ENCODE measurements at regions not wholly inside any gene's neighbourhood (a gene's known extent, or its start where the extent isn't known, plus 50 kb on each side); places are given as distances from the start of the nearest gene placed in this dataset.

GRCh38 chr12:3975652-3976051, 102.5 kb upstream of the PARP11 start:
- no peaks in the 10 kb centered on the region for H3K36me3 ChIP-seq (ENCODE audit: control insufficient read depth in 3 of 3, insufficient read depth in 3 of 3, low read length in 3 of 3)
- H3K27ac ChIP-seq (ENCODE audit: low read depth, low read length), result no peak overlapping the region
- H3K4me3 ChIP-seq (ENCODE audit: low read length in 3 of 3), result no peak overlapping the region
- H3K9me3 ChIP-seq (ENCODE audit: control insufficient read depth in 3 of 3, low read length in 3 of 3), result no peaks in the 10 kb centered on the region
- peaks cover 0 to 5% (median 3%) of the 10 kb centered on the region in 3 donors for H3K27me3 ChIP-seq (ENCODE audit: control insufficient read depth in 3 of 3, insufficient read depth in 3 of 3, low read length in 3 of 3)
- no peaks in the 10 kb centered on the region for H3K4me1 ChIP-seq (ENCODE audit: control insufficient read depth in 3 of 3, insufficient read depth in 3 of 3, low read length in 3 of 3)
- no peak overlapping the region for H3K9ac ChIP-seq (ENCODE audit: low read depth in 1 of 3, low read length in 3 of 3)

GRCh38 chr12:3974883-3975282, 101.7 kb upstream of the PARP11 start:
- H3K9ac ChIP-seq (ENCODE audit: low read depth in 1 of 3, low read length in 3 of 3), result no peak overlapping the region
- H3K27ac ChIP-seq (ENCODE audit: low read depth, low read length), result no peak overlapping the region

GRCh38 chr12:3973973-3974644, 100.9 kb upstream of the PARP11 start:
- H3K27ac ChIP-seq (ENCODE audit: low read depth, low read length), result no peak overlapping the region
- H3K4me1 ChIP-seq (ENCODE audit: control insufficient read depth in 3 of 3, insufficient read depth in 3 of 3, low read length in 3 of 3), result no peaks in the 10 kb centered on the region
- no peaks in the 10 kb centered on the region for H3K36me3 ChIP-seq (ENCODE audit: control insufficient read depth in 3 of 3, insufficient read depth in 3 of 3, low read length in 3 of 3)
- H3K4me3 ChIP-seq (ENCODE audit: low read length in 3 of 3), result no peak overlapping the region
- H3K27me3 ChIP-seq (ENCODE audit: control insufficient read depth in 3 of 3, insufficient read depth in 3 of 3, low read length in 3 of 3), result peaks cover 0 to 5% (median 4%) of the 10 kb centered on the region in 3 donors
- no peaks in the 10 kb centered on the region for H3K9me3 ChIP-seq (ENCODE audit: control insufficient read depth in 3 of 3, low read length in 3 of 3)
- no peak overlapping the region for H3K9ac ChIP-seq (ENCODE audit: low read depth in 1 of 3, low read length in 3 of 3)

More at GRCh38 chr12:3974883-3975282, 101.7 kb upstream of the PARP11 start:
- peaks cover 0 to 5% (median 4%) of the 10 kb centered on the region in 3 donors for H3K27me3 ChIP-seq (ENCODE audit: control insufficient read depth in 3 of 3, insufficient read depth in 3 of 3, low read length in 3 of 3)
- no peak overlapping the region for H3K4me3 ChIP-seq (ENCODE audit: low read length in 3 of 3)
- no peaks in the 10 kb centered on the region for H3K4me1 ChIP-seq (ENCODE audit: control insufficient read depth in 3 of 3, insufficient read depth in 3 of 3, low read length in 3 of 3)
- no peaks in the 10 kb centered on the region for H3K9me3 ChIP-seq (ENCODE audit: control insufficient read depth in 3 of 3, low read length in 3 of 3)
- no peaks in the 10 kb centered on the region for H3K36me3 ChIP-seq (ENCODE audit: control insufficient read depth in 3 of 3, insufficient read depth in 3 of 3, low read length in 3 of 3)

GRCh38 chr12:3973269-3973884, 100.2 kb upstream of the PARP11 start:
- H3K4me3 ChIP-seq (ENCODE audit: low read length in 3 of 3), result no peak overlapping the region
- no peak overlapping the region for H3K9ac ChIP-seq (ENCODE audit: low read depth in 1 of 3, low read length in 3 of 3)
- peaks cover 0 to 7% (median 2%) of the 10 kb centered on the region in 3 donors for H3K27me3 ChIP-seq (ENCODE audit: control insufficient read depth in 3 of 3, insufficient read depth in 3 of 3, low read length in 3 of 3)
- H3K4me1 ChIP-seq (ENCODE audit: control insufficient read depth in 3 of 3, insufficient read depth in 3 of 3, low read length in 3 of 3), result no peaks in the 10 kb centered on the region
- H3K36me3 ChIP-seq (ENCODE audit: control insufficient read depth in 3 of 3, insufficient read depth in 3 of 3, low read length in 3 of 3), result no peaks in the 10 kb centered on the region
- no peak overlapping the region for H3K27ac ChIP-seq (ENCODE audit: low read depth, low read length)
- H3K9me3 ChIP-seq (ENCODE audit: control insufficient read depth in 3 of 3, low read length in 3 of 3), result no peaks in the 10 kb centered on the region

- Histone ChIP-seq H3K9ac (ENCODE audit: low read depth in 1 of 3, low read length in 3 of 3) (no peak overlapping the region), H3K27me3 (ENCODE audit: control insufficient read depth in 3 of 3, insufficient read depth in 3 of 3, low read length in 3 of 3) (peaks cover 0 to 7% (median 2%) of the 10 kb centered on the region in 3 donors), H3K4me1 (ENCODE audit: control insufficient read depth in 3 of 3, insufficient read depth in 3 of 3, low read length in 3 of 3) (no peaks in the 10 kb centered on the region), H3K4me3 (ENCODE audit: low read length in 3 of 3) (no peak overlapping the region), H3K27ac (ENCODE audit: low read depth, low read length) (no peak overlapping the region), H3K9me3 (ENCODE audit: control insufficient read depth in 3 of 3, low read length in 3 of 3) (no peaks in the 10 kb centered on the region), H3K36me3 (ENCODE audit: control insufficient read depth in 3 of 3, insufficient read depth in 3 of 3, low read length in 3 of 3) (no peaks in the 10 kb centered on the region)
Observed at GRCh38 chr12:3972576-3972975, 99.4 kb upstream of the PARP11 start.

GRCh38 chr12:3968523-3968922, 95.3 kb upstream of the PARP11 start:
- Histone ChIP-seq H3K9me3 (ENCODE audit: control insufficient read depth in 3 of 3, low read length in 3 of 3) (no peaks in the 10 kb centered on the region), H3K4me3 (ENCODE audit: low read length in 3 of 3) (no peak overlapping the region), H3K9ac (ENCODE audit: low read depth in 1 of 3, low read length in 3 of 3) (no peak overlapping the region), H3K27me3 (ENCODE audit: control insufficient read depth in 3 of 3, insufficient read depth in 3 of 3, low read length in 3 of 3) (peaks cover 7 to 9% (median 8%) of the 10 kb centered on the region in 3 donors), H3K4me1 (ENCODE audit: control insufficient read depth in 3 of 3, insufficient read depth in 3 of 3, low read length in 3 of 3) (no peaks in the 10 kb centered on the region), H3K27ac (ENCODE audit: low read depth, low read length) (no peak overlapping the region), H3K36me3 (ENCODE audit: control insufficient read depth in 3 of 3, insufficient read depth in 3 of 3, low read length in 3 of 3) (no peaks in the 10 kb centered on the region)

GRCh38 chr12:3967556-3968160, 94.5 kb upstream of the PARP11 start:
- H3K27me3 ChIP-seq (ENCODE audit: control insufficient read depth in 3 of 3, insufficient read depth in 3 of 3, low read length in 3 of 3), result peaks cover 7 to 15% (median 9%) of the 10 kb centered on the region in 3 donors
- H3K27ac ChIP-seq (ENCODE audit: low read depth, low read length), result no peak overlapping the region
- H3K9ac ChIP-seq (ENCODE audit: low read depth in 1 of 3, low read length in 3 of 3), result no peak overlapping the region
- H3K4me1 ChIP-seq (ENCODE audit: control insufficient read depth in 3 of 3, insufficient read depth in 3 of 3, low read length in 3 of 3), result no peaks in the 10 kb centered on the region
- no peak overlapping the region for H3K4me3 ChIP-seq (ENCODE audit: low read length in 3 of 3)
- no peaks in the 10 kb centered on the region for H3K36me3 ChIP-seq (ENCODE audit: control insufficient read depth in 3 of 3, insufficient read depth in 3 of 3, low read length in 3 of 3)
- no peaks in the 10 kb centered on the region for H3K9me3 ChIP-seq (ENCODE audit: control insufficient read depth in 3 of 3, low read length in 3 of 3)

- H3K4me1 ChIP-seq (ENCODE audit: control insufficient read depth in 3 of 3, insufficient read depth in 3 of 3, low read length in 3 of 3), result no peaks in the 10 kb centered on the region
- H3K9me3 ChIP-seq (ENCODE audit: control insufficient read depth in 3 of 3, low read length in 3 of 3), result no peaks in the 10 kb centered on the region
- no peaks in the 10 kb centered on the region for H3K36me3 ChIP-seq (ENCODE audit: control insufficient read depth in 3 of 3, insufficient read depth in 3 of 3, low read length in 3 of 3)
- peaks cover 7 to 16% (median 9%) of the 10 kb centered on the region in 3 donors for H3K27me3 ChIP-seq (ENCODE audit: control insufficient read depth in 3 of 3, insufficient read depth in 3 of 3, low read length in 3 of 3)
- no peak overlapping the region for H3K27ac ChIP-seq (ENCODE audit: low read depth, low read length)
- no peak overlapping the region for H3K4me3 ChIP-seq (ENCODE audit: low read length in 3 of 3)
- H3K9ac ChIP-seq (ENCODE audit: low read depth in 1 of 3, low read length in 3 of 3), result no peak overlapping the region
Observed at GRCh38 chr12:3966376-3966775, 93.2 kb upstream of the PARP11 start.

GRCh38 chr12:3965046-3965445, 91.8 kb upstream of the PARP11 start:
- Histone ChIP-seq H3K4me3 (ENCODE audit: low read length in 3 of 3) (no peak overlapping the region), H3K9me3 (ENCODE audit: control insufficient read depth in 3 of 3, low read length in 3 of 3) (no peaks in the 10 kb centered on the region), H3K27ac (ENCODE audit: low read depth, low read length) (no peak overlapping the region), H3K27me3 (ENCODE audit: control insufficient read depth in 3 of 3, insufficient read depth in 3 of 3, low read length in 3 of 3) (peaks cover 2 to 18% (median 9%) of the 10 kb centered on the region in 3 donors), H3K36me3 (ENCODE audit: control insufficient read depth in 3 of 3, insufficient read depth in 3 of 3, low read length in 3 of 3) (no peaks in the 10 kb centered on the region), H3K9ac (ENCODE audit: low read depth in 1 of 3, low read length in 3 of 3) (no peak overlapping the region), H3K4me1 (ENCODE audit: control insufficient read depth in 3 of 3, insufficient read depth in 3 of 3, low read length in 3 of 3) (no peaks in the 10 kb centered on the region)

- Histone ChIP-seq H3K9ac (ENCODE audit: low read depth in 1 of 3, low read length in 3 of 3) (no peak overlapping the region), H3K36me3 (ENCODE audit: control insufficient read depth in 3 of 3, insufficient read depth in 3 of 3, low read length in 3 of 3) (no peaks in the 10 kb centered on the region), H3K27ac (ENCODE audit: low read depth, low read length) (no peak overlapping the region), H3K27me3 (ENCODE audit: control insufficient read depth in 3 of 3, insufficient read depth in 3 of 3, low read length in 3 of 3) (peaks cover 2 to 18% (median 9%) of the 10 kb centered on the region in 3 donors), H3K9me3 (ENCODE audit: control insufficient read depth in 3 of 3, low read length in 3 of 3) (no peaks in the 10 kb centered on the region), H3K4me3 (ENCODE audit: low read length in 3 of 3) (no peak overlapping the region), H3K4me1 (ENCODE audit: control insufficient read depth in 3 of 3, insufficient read depth in 3 of 3, low read length in 3 of 3) (no peaks in the 10 kb centered on the region)
Observed at GRCh38 chr12:3964439-3964838, 91.2 kb upstream of the PARP11 start.

All from skeletal muscle tissue (tissue), 3 donors.